KOPT-K1 (cell line): ENCODE measurements at regions not wholly inside any gene's neighbourhood (a gene's known extent, or its start where the extent isn't known, plus 50 kb on each side); places are given as distances from the start of the nearest gene placed in this dataset.
A peak's percentile ranks its signal among the peaks of the same experiment; 100 is the strongest.

Experiments
- H3K27ac ChIP-seq: fragments of 200-600 bp; sonication (generic); 2 replicates; pipeline ENCODE4 v1.5.1; 2016; ENCODE audit warnings: antibody characterized with exemption, mild to moderate bottlenecking, low read depth, low read length; ENCODE audit not compliant: poor library complexity, severe bottlenecking
- H3K36me3 ChIP-seq: fragments of 200-600 bp; sonication (generic); 2 replicates; pipeline ENCODE4 v1.5.1; 2017; ENCODE audit warnings: antibody characterized with exemption, mild to moderate bottlenecking, low read length, moderate library complexity; ENCODE audit not compliant: insufficient read depth
- H3K9me3 ChIP-seq: fragments of 200-600 bp; sonication (generic); 2 replicates; pipeline ENCODE4 v1.5.1; 2017; ENCODE audit warnings: antibody characterized with exemption, low read length, mild to moderate bottlenecking; ENCODE audit not compliant: insufficient read depth, poor library complexity, severe bottlenecking

- no peaks in the 10 kb centered on the region for H3K36me3 ChIP-seq
- no peaks in the 10 kb centered on the region for H3K9me3 ChIP-seq
- peak overlapping the region; percentile 76 for H3K27ac ChIP-seq
Observed at GRCh38 chr20:57998276-57998675, 230.2 kb downstream of the ANKRD60 start.

GRCh38 chr20:57996936-57997890, 231.2 kb downstream of the ANKRD60 start:
- Histone ChIP-seq H3K27ac (no peak overlapping the region), H3K36me3 (no peaks in the 10 kb centered on the region), H3K9me3 (no peaks in the 10 kb centered on the region)

- Histone ChIP-seq H3K36me3 (no peaks in the 10 kb centered on the region), H3K9me3 (no peaks in the 10 kb centered on the region), H3K27ac (no peak overlapping the region)
Observed at GRCh38 chr20:57996465-57996864, 232.0 kb downstream of the ANKRD60 start.

GRCh38 chr20:57995381-57995977, 233.0 kb downstream of the ANKRD60 start:
- Histone ChIP-seq H3K27ac (no peak overlapping the region), H3K9me3 (no peaks in the 10 kb centered on the region), H3K36me3 (no peaks in the 10 kb centered on the region)

- no peak overlapping the region for H3K27ac ChIP-seq
- H3K9me3 ChIP-seq, result no peaks in the 10 kb centered on the region
- H3K36me3 ChIP-seq, result no peaks in the 10 kb centered on the region
Observed at GRCh38 chr20:57993716-57994431, 234.6 kb downstream of the ANKRD60 start.

- H3K9me3 ChIP-seq, result no peaks in the 10 kb centered on the region
- no peak overlapping the region for H3K27ac ChIP-seq
- H3K36me3 ChIP-seq, result no peaks in the 10 kb centered on the region
Observed at GRCh38 chr20:57991211-57991881, 237.1 kb downstream of the ANKRD60 start.

GRCh38 chr20:57990396-57990987, 238.0 kb downstream of the ANKRD60 start:
- no peak overlapping the region for H3K27ac ChIP-seq
- H3K36me3 ChIP-seq, result no peaks in the 10 kb centered on the region
- no peaks in the 10 kb centered on the region for H3K9me3 ChIP-seq

- no peak overlapping the region for H3K27ac ChIP-seq
- no peaks in the 10 kb centered on the region for H3K9me3 ChIP-seq
- H3K36me3 ChIP-seq, result no peaks in the 10 kb centered on the region
Observed at GRCh38 chr20:57988828-57989227, 239.6 kb downstream of the ANKRD60 start.

GRCh38 chr20:57988422-57988821, 240.0 kb downstream of the ANKRD60 start:
- no peak overlapping the region for H3K27ac ChIP-seq
- H3K9me3 ChIP-seq, result no peaks in the 10 kb centered on the region
- no peaks in the 10 kb centered on the region for H3K36me3 ChIP-seq

GRCh38 chr20:57987659-57988058, 240.8 kb downstream of the ANKRD60 start:
- no peaks in the 10 kb centered on the region for H3K9me3 ChIP-seq
- H3K27ac ChIP-seq, result no peak overlapping the region
- no peaks in the 10 kb centered on the region for H3K36me3 ChIP-seq

GRCh38 chr20:57986666-57987065, 241.8 kb downstream of the ANKRD60 start:
- Histone ChIP-seq H3K9me3 (no peaks in the 10 kb centered on the region), H3K27ac (no peak overlapping the region), H3K36me3 (no peaks in the 10 kb centered on the region)

GRCh38 chr20:57985278-57985677, 243.2 kb downstream of the ANKRD60 start:
- no peak overlapping the region for H3K27ac ChIP-seq

GRCh38 chr20:57983082-57983481, 245.4 kb downstream of the ANKRD60 start:
- Histone ChIP-seq H3K27ac (no peak overlapping the region), H3K9me3 (no peaks in the 10 kb centered on the region), H3K36me3 (no peaks in the 10 kb centered on the region)

More at GRCh38 chr20:57985278-57985677, 243.2 kb downstream of the ANKRD60 start:
- Histone ChIP-seq H3K9me3 (no peaks in the 10 kb centered on the region), H3K36me3 (no peaks in the 10 kb centered on the region)

- Histone ChIP-seq H3K36me3 (no peaks in the 10 kb centered on the region), H3K27ac (no peak overlapping the region)
Observed at GRCh38 chr20:57980506-57980905, 247.9 kb downstream of the ANKRD60 start.

More at GRCh38 chr20:57980506-57980905, 247.9 kb downstream of the ANKRD60 start:
- no peaks in the 10 kb centered on the region for H3K9me3 ChIP-seq
